ENCODE measurements at regions not wholly inside any gene's neighbourhood (a gene's known extent, or its start where the extent isn't known, plus 50 kb on each side); places are given as distances from the start of the nearest gene placed in this dataset.

DNA sequence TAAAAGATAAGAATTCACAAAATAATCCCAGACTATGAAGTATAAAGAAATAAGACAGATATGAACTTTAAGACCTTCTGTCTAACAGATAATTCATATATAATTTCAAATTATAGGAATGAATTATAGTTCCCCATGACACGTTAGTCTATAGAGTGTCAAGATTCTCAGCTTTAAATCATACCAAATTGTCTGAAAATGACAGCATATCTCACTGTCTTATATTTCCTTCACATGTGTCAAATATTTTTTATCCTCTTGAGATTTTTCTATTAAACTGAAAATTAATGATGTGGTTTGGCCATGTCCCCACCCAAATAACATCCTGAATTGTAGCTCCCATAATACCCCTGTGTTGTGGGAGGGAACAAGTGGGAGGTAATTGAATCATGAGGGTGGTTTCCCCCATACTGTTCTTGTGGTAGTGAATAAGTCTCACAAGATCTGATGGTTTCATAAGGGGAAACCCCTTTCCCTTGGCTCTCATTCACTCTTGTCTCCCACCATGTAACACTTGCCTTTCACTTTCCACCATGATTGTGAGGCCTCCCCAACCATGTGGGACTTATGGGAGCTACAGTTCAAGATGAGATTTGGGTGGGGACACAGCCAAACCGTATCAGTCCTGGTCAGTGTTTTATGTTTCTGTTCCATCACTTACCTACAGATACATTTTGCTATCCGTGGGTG is 825.3 kb upstream of the GJE1 start:
- intact Hi-C loops (cut with DNase I), result loop anchor here in 2 of 10 donors (5.0 kb wide), 1 partner anchor 255 kb away; no protein-coding TSS in a partner anchor

DNA sequence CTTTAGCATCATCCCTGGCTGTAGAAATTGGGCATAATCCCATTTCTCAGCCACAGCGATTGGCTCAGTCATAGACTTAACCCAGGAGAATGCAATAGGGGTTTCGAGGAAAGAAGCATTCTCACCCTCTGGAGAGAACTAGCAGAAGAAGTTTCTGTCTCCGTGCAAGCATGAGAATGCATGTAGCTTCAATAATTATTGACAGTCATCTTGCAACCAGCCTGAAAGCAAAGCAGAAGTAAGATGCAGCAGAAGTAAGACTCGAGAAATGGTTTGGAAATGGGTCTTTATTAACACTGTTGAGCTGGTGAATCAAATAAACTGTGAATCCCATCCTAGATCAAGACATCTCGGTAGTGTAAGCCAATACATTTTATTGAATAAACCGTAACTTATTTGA is 828.8 kb upstream of the GJE1 start:
- H3K9me3 ChIP-seq, result no peaks in the 10 kb centered on the region
- peaks cover 0 to 5% (median 0%) of the 10 kb centered on the region in 12 donors for H3K4me1 ChIP-seq
- H3K27ac ChIP-seq, result no peak overlapping the region
- DNase-seq (no peak), ATAC-seq (no peak)
- no peaks in the 10 kb centered on the region for H3K27me3 ChIP-seq
- WGBS, 4 donors, result 93 to 96% (median 96%) methylated on average over 6 of the region's 6 CpGs
- TF ChIP-seq, protein P1, sequence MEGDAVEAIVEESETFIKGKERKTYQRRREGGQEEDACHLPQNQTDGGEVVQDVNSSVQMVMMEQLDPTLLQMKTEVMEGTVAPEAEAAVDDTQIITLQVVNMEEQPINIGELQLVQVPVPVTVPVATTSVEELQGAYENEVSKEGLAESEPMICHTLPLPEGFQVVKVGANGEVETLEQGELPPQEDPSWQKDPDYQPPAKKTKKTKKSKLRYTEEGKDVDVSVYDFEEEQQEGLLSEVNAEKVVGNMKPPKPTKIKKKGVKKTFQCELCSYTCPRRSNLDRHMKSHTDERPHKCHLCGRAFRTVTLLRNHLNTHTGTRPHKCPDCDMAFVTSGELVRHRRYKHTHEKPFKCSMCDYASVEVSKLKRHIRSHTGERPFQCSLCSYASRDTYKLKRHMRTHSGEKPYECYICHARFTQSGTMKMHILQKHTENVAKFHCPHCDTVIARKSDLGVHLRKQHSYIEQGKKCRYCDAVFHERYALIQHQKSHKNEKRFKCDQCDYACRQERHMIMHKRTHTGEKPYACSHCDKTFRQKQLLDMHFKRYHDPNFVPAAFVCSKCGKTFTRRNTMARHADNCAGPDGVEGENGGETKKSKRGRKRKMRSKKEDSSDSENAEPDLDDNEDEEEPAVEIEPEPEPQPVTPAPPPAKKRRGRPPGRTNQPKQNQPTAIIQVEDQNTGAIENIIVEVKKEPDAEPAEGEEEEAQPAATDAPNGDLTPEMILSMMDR (IDR thresholded peaks at IDR 0.05), result no peak
- no peak for TF ChIP-seq POLR2A (IDR thresholded peaks at IDR 0.05)
- H3K4me3 ChIP-seq, result no peak overlapping the region
- H3K36me3 ChIP-seq, result no peaks in the 10 kb centered on the region
- intact Hi-C loops (cut with DNase I), result no loop called here

More for the DNA sequence above, 825.3 kb upstream of the GJE1 start:
- TF ChIP-seq, protein P1 (IDR thresholded peaks at IDR 0.05), result no peak
- TF ChIP-seq POLR2A (IDR thresholded peaks at IDR 0.05), result no peak
- no peaks in the 10 kb centered on the region for H3K36me3 ChIP-seq
- ATAC-seq (no peak), DNase-seq (no peak)
- no peak overlapping the region for H3K27ac ChIP-seq
- H3K4me1 ChIP-seq, result no peaks in the 10 kb centered on the region
- H3K27me3 ChIP-seq, result no peaks in the 10 kb centered on the region
- H3K4me3 ChIP-seq, result no peak overlapping the region
- WGBS, 4 donors, result 88 to 96% (median 96%) methylated on average over 3 of the region's 3 CpGs
- no peaks in the 10 kb centered on the region for H3K9me3 ChIP-seq

DNA sequence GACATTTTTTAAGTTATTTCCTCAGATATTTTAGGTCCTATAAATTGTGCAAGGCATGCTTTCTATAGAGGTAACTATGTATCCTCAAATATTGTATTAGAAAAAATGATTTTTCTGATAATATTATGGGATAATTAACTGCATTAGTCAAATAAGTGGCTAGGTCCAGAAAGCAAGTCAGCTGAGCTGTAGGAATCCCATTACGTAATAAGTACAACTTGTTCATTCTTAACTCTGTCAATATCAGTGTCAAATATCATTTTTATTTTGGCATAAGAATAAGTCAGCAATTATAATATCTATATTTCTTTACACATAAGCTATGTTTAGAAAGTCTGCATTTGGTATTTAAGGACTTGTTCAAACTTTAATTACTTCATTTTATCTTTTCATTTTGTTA is 830.9 kb upstream of the GJE1 start:
- Histone ChIP-seq H3K4me3 (no peak overlapping the region), H3K27me3 (no peaks in the 10 kb centered on the region), H3K27ac (no peak overlapping the region), H3K4me1 (peaks cover 0 to 5% (median 0%) of the 10 kb centered on the region in 12 donors), H3K9me3 (no peaks in the 10 kb centered on the region), H3K36me3 (no peaks in the 10 kb centered on the region)
- intact Hi-C loops (cut with DNase I), result no loop called here
- DNase-seq (no peak), ATAC-seq (no peak)
- WGBS, 4 donors, result 50 to 79% (median 55%) methylated on average over 1 of the region's 1 CpG
- TF ChIP-seq, protein P1 (IDR thresholded peaks at IDR 0.05), result no peak
- TF ChIP-seq POLR2A (IDR thresholded peaks at IDR 0.05), result no peak

DNA sequence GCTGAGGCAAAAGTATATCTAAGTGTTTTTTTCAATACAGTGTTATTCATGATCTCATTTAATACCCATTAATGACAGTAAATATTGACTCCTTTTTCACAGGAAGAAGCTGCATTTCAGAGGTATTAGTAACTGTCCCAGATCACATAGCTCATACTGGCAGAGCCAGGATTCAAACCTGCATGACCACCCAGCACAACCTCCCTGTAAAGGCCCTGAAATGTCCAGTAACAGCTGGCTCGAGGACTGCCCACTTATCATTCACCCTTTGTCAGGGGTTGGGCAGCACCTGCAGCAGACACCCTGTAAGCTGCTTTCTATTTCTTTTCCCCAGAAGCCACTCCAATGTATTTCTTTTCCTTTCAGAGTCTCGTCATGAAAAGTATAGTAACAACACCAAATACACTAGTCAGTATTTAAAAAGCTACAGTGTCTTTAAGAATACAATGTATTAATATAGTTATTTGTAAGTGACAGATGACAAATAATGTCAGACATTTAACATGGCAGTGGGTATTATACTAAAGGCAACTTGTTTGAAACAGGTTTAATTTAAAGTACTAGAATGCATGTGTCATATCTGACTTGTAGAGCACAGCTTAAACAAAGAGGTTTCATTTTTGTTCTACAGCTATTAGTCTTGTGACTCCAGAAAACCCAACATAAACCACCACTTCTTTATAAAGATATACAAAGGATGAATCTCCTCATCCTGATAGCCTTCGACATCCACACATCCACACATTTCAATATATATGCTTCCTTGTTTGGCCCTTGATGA is 841.6 kb upstream of the GJE1 start:
- ATAC-seq (no peak), DNase-seq (no peak)
- H3K27ac ChIP-seq, result no peak overlapping the region
- TF ChIP-seq, protein P1 (IDR thresholded peaks at IDR 0.05), result no peak
- no peak for TF ChIP-seq POLR2A (IDR thresholded peaks at IDR 0.05)
- no peak overlapping the region for H3K4me3 ChIP-seq
- H3K4me1 ChIP-seq, result peaks cover 0 to 5% (median 0%) of the 10 kb centered on the region in 12 donors
- no peaks in the 10 kb centered on the region for H3K36me3 ChIP-seq
- H3K27me3 ChIP-seq, result no peaks in the 10 kb centered on the region
- H3K9me3 ChIP-seq, result peaks cover 0 to 20% (median 6%) of the 10 kb centered on the region in 12 donors
- WGBS, 4 donors, result 85 to 91% (median 88%) methylated on average over 3 of the region's 3 CpGs
- intact Hi-C loops (cut with DNase I), result no loop called here

Measured in heart left ventricle (tissue), 16 donors.